ENCODE measurements at regions not wholly inside any gene's neighbourhood (a gene's known extent, or its start where the extent isn't known, plus 50 kb on each side); places are given as distances from the start of the nearest gene placed in this dataset.

- H3K9ac ChIP-seq (ENCODE audit: low read length in 2 of 2), result no peak overlapping the region
- H3K36me3 ChIP-seq (ENCODE audit: control insufficient read depth in 2 of 2, insufficient read depth in 2 of 2, low read length in 2 of 2), result no peaks in the 10 kb centered on the region
- no peaks in the 10 kb centered on the region for H3K9me3 ChIP-seq (ENCODE audit: control insufficient read depth in 2 of 2, low read length in 2 of 2)
- no peak overlapping the region for H3K4me3 ChIP-seq (ENCODE audit: low read length in 2 of 2)
- H3K27me3 ChIP-seq (ENCODE audit: control insufficient read depth in 1 of 2, insufficient read depth in 2 of 2, low read length in 2 of 2), result no peaks in the 10 kb centered on the region
- no peaks in the 10 kb centered on the region for H3K4me1 ChIP-seq (ENCODE audit: control insufficient read depth, insufficient read depth, low read length)
- no peak overlapping the region for H3K27ac ChIP-seq (ENCODE audit: low read length)
Observed at GRCh38 chr13:74682746-74683145, 548.5 kb upstream of the KLF12 start.

- H3K27ac ChIP-seq (ENCODE audit: low read length), result no peak overlapping the region
- no peak overlapping the region for H3K4me3 ChIP-seq (ENCODE audit: low read length in 2 of 2)
- no peaks in the 10 kb centered on the region for H3K36me3 ChIP-seq (ENCODE audit: control insufficient read depth in 2 of 2, insufficient read depth in 2 of 2, low read length in 2 of 2)
- H3K4me1 ChIP-seq (ENCODE audit: control insufficient read depth, insufficient read depth, low read length), result no peaks in the 10 kb centered on the region
- no peaks in the 10 kb centered on the region for H3K9me3 ChIP-seq (ENCODE audit: control insufficient read depth in 2 of 2, low read length in 2 of 2)
- H3K9ac ChIP-seq (ENCODE audit: low read length in 2 of 2), result no peak overlapping the region
- no peaks in the 10 kb centered on the region for H3K27me3 ChIP-seq (ENCODE audit: control insufficient read depth in 1 of 2, insufficient read depth in 2 of 2, low read length in 2 of 2)
Observed at GRCh38 chr13:74681891-74682290, 547.7 kb upstream of the KLF12 start.

- H3K27ac ChIP-seq (ENCODE audit: low read length), result no peak overlapping the region
- H3K4me1 ChIP-seq (ENCODE audit: control insufficient read depth, insufficient read depth, low read length), result no peaks in the 10 kb centered on the region
- no peaks in the 10 kb centered on the region for H3K36me3 ChIP-seq (ENCODE audit: control insufficient read depth in 2 of 2, insufficient read depth in 2 of 2, low read length in 2 of 2)
- no peak overlapping the region for H3K9ac ChIP-seq (ENCODE audit: low read length in 2 of 2)
- no peaks in the 10 kb centered on the region for H3K27me3 ChIP-seq (ENCODE audit: control insufficient read depth in 1 of 2, insufficient read depth in 2 of 2, low read length in 2 of 2)
- no peak overlapping the region for H3K4me3 ChIP-seq (ENCODE audit: low read length in 2 of 2)
- H3K9me3 ChIP-seq (ENCODE audit: control insufficient read depth in 2 of 2, low read length in 2 of 2), result no peaks in the 10 kb centered on the region
Observed at GRCh38 chr13:74678308-74678965, 544.2 kb upstream of the KLF12 start.

GRCh38 chr13:74675972-74676371, 541.8 kb upstream of the KLF12 start:
- Histone ChIP-seq H3K36me3 (ENCODE audit: control insufficient read depth in 2 of 2, insufficient read depth in 2 of 2, low read length in 2 of 2) (no peaks in the 10 kb centered on the region), H3K9me3 (ENCODE audit: control insufficient read depth in 2 of 2, low read length in 2 of 2) (no peaks in the 10 kb centered on the region), H3K27ac (ENCODE audit: low read length) (no peak overlapping the region), H3K27me3 (ENCODE audit: control insufficient read depth in 1 of 2, insufficient read depth in 2 of 2, low read length in 2 of 2) (no peaks in the 10 kb centered on the region), H3K4me3 (ENCODE audit: low read length in 2 of 2) (no peak overlapping the region), H3K9ac (ENCODE audit: low read length in 2 of 2) (no peak overlapping the region), H3K4me1 (ENCODE audit: control insufficient read depth, insufficient read depth, low read length) (no peaks in the 10 kb centered on the region)

- H3K36me3 ChIP-seq (ENCODE audit: control insufficient read depth in 2 of 2, insufficient read depth in 2 of 2, low read length in 2 of 2), result no peaks in the 10 kb centered on the region
- no peak overlapping the region for H3K9ac ChIP-seq (ENCODE audit: low read length in 2 of 2)
Observed at GRCh38 chr13:74675182-74675581, 541.0 kb upstream of the KLF12 start.

GRCh38 chr13:74674720-74675119, 540.5 kb upstream of the KLF12 start:
- Histone ChIP-seq H3K4me3 (ENCODE audit: low read length in 2 of 2) (no peak overlapping the region), H3K36me3 (ENCODE audit: control insufficient read depth in 2 of 2, insufficient read depth in 2 of 2, low read length in 2 of 2) (no peaks in the 10 kb centered on the region)

More at GRCh38 chr13:74675182-74675581, 541.0 kb upstream of the KLF12 start:
- Histone ChIP-seq H3K4me1 (ENCODE audit: control insufficient read depth, insufficient read depth, low read length) (no peaks in the 10 kb centered on the region), H3K27ac (ENCODE audit: low read length) (no peak overlapping the region), H3K9me3 (ENCODE audit: control insufficient read depth in 2 of 2, low read length in 2 of 2) (no peaks in the 10 kb centered on the region), H3K27me3 (ENCODE audit: control insufficient read depth in 1 of 2, insufficient read depth in 2 of 2, low read length in 2 of 2) (no peaks in the 10 kb centered on the region), H3K4me3 (ENCODE audit: low read length in 2 of 2) (no peak overlapping the region)

GRCh38 chr13:74669149-74669548, 534.9 kb upstream of the KLF12 start:
- Histone ChIP-seq H3K9ac (ENCODE audit: low read length in 2 of 2) (no peak overlapping the region), H3K27ac (ENCODE audit: low read length) (no peak overlapping the region), H3K4me3 (ENCODE audit: low read length in 2 of 2) (no peak overlapping the region)

More at GRCh38 chr13:74674720-74675119, 540.5 kb upstream of the KLF12 start:
- H3K27ac ChIP-seq (ENCODE audit: low read length), result no peak overlapping the region
- H3K9me3 ChIP-seq (ENCODE audit: control insufficient read depth in 2 of 2, low read length in 2 of 2), result no peaks in the 10 kb centered on the region
- no peaks in the 10 kb centered on the region for H3K27me3 ChIP-seq (ENCODE audit: control insufficient read depth in 1 of 2, insufficient read depth in 2 of 2, low read length in 2 of 2)
- no peaks in the 10 kb centered on the region for H3K4me1 ChIP-seq (ENCODE audit: control insufficient read depth, insufficient read depth, low read length)
- no peak overlapping the region for H3K9ac ChIP-seq (ENCODE audit: low read length in 2 of 2)

GRCh38 chr13:74667656-74668203, 533.5 kb upstream of the KLF12 start:
- H3K9me3 ChIP-seq (ENCODE audit: control insufficient read depth in 2 of 2, low read length in 2 of 2), result no peaks in the 10 kb centered on the region

More at GRCh38 chr13:74669149-74669548, 534.9 kb upstream of the KLF12 start:
- Histone ChIP-seq H3K9me3 (ENCODE audit: control insufficient read depth in 2 of 2, low read length in 2 of 2) (no peaks in the 10 kb centered on the region), H3K36me3 (ENCODE audit: control insufficient read depth in 2 of 2, insufficient read depth in 2 of 2, low read length in 2 of 2) (no peaks in the 10 kb centered on the region), H3K4me1 (ENCODE audit: control insufficient read depth, insufficient read depth, low read length) (no peaks in the 10 kb centered on the region), H3K27me3 (ENCODE audit: control insufficient read depth in 1 of 2, insufficient read depth in 2 of 2, low read length in 2 of 2) (no peaks in the 10 kb centered on the region)

GRCh38 chr13:74662905-74663304, 528.7 kb upstream of the KLF12 start:
- H3K27ac ChIP-seq (ENCODE audit: low read length), result no peak overlapping the region
- H3K27me3 ChIP-seq (ENCODE audit: control insufficient read depth in 1 of 2, insufficient read depth in 2 of 2, low read length in 2 of 2), result no peaks in the 10 kb centered on the region
- H3K4me3 ChIP-seq (ENCODE audit: low read length in 2 of 2), result no peak overlapping the region
- H3K9me3 ChIP-seq (ENCODE audit: control insufficient read depth in 2 of 2, low read length in 2 of 2), result no peaks in the 10 kb centered on the region
- no peaks in the 10 kb centered on the region for H3K4me1 ChIP-seq (ENCODE audit: control insufficient read depth, insufficient read depth, low read length)
- no peaks in the 10 kb centered on the region for H3K36me3 ChIP-seq (ENCODE audit: control insufficient read depth in 2 of 2, insufficient read depth in 2 of 2, low read length in 2 of 2)
- H3K9ac ChIP-seq (ENCODE audit: low read length in 2 of 2), result no peak overlapping the region

More at GRCh38 chr13:74667656-74668203, 533.5 kb upstream of the KLF12 start:
- Histone ChIP-seq H3K9ac (ENCODE audit: low read length in 2 of 2) (no peak overlapping the region), H3K36me3 (ENCODE audit: control insufficient read depth in 2 of 2, insufficient read depth in 2 of 2, low read length in 2 of 2) (no peaks in the 10 kb centered on the region), H3K27me3 (ENCODE audit: control insufficient read depth in 1 of 2, insufficient read depth in 2 of 2, low read length in 2 of 2) (no peaks in the 10 kb centered on the region), H3K4me1 (ENCODE audit: control insufficient read depth, insufficient read depth, low read length) (no peaks in the 10 kb centered on the region), H3K4me3 (ENCODE audit: low read length in 2 of 2) (no peak overlapping the region), H3K27ac (ENCODE audit: low read length) (no peak overlapping the region)

GRCh38 chr13:74661851-74662250, 527.6 kb upstream of the KLF12 start:
- Histone ChIP-seq H3K4me1 (ENCODE audit: control insufficient read depth, insufficient read depth, low read length) (no peaks in the 10 kb centered on the region), H3K9ac (ENCODE audit: low read length in 2 of 2) (no peak overlapping the region), H3K9me3 (ENCODE audit: control insufficient read depth in 2 of 2, low read length in 2 of 2) (no peaks in the 10 kb centered on the region), H3K4me3 (ENCODE audit: low read length in 2 of 2) (no peak overlapping the region), H3K27me3 (ENCODE audit: control insufficient read depth in 1 of 2, insufficient read depth in 2 of 2, low read length in 2 of 2) (no peaks in the 10 kb centered on the region), H3K36me3 (ENCODE audit: control insufficient read depth in 2 of 2, insufficient read depth in 2 of 2, low read length in 2 of 2) (no peaks in the 10 kb centered on the region), H3K27ac (ENCODE audit: low read length) (no peak overlapping the region)

- no peak overlapping the region for H3K9ac ChIP-seq (ENCODE audit: low read length in 2 of 2)
- no peak overlapping the region for H3K27ac ChIP-seq (ENCODE audit: low read length)
Observed at GRCh38 chr13:74657765-74658164, 523.6 kb upstream of the KLF12 start.

More at GRCh38 chr13:74657765-74658164, 523.6 kb upstream of the KLF12 start:
- no peaks in the 10 kb centered on the region for H3K9me3 ChIP-seq (ENCODE audit: control insufficient read depth in 2 of 2, low read length in 2 of 2)
- no peak overlapping the region for H3K4me3 ChIP-seq (ENCODE audit: low read length in 2 of 2)
- no peaks in the 10 kb centered on the region for H3K27me3 ChIP-seq (ENCODE audit: control insufficient read depth in 1 of 2, insufficient read depth in 2 of 2, low read length in 2 of 2)
- no peaks in the 10 kb centered on the region for H3K36me3 ChIP-seq (ENCODE audit: control insufficient read depth in 2 of 2, insufficient read depth in 2 of 2, low read length in 2 of 2)
- no peaks in the 10 kb centered on the region for H3K4me1 ChIP-seq (ENCODE audit: control insufficient read depth, insufficient read depth, low read length)

Data from stomach smooth muscle (tissue), 2 donors.